BJ (cell line): ENCODE measurements at regions not wholly inside any gene's neighbourhood (a gene's known extent, or its start where the extent isn't known, plus 50 kb on each side); places are given as distances from the start of the nearest gene placed in this dataset.

ENCODE experiments used
- CTCF ChIA-PET: fragments of 350-600 bp; formaldehyde crosslinking; extraction: SDS; loops from one replicate; lab custom pipeline; 2021; ENCODE audit warnings: antibody characterized with exemption, inconsistent platforms; lab: Yijun Ruan, JAX
- POLR2A ChIA-PET: fragments of 300-600 bp; sonication (Branson Sonifier 250); formaldehyde crosslinking; extraction: SDS; loops from one replicate; lab custom pipeline; 2021; ENCODE audit warnings: antibody characterized with exemption; lab: Charles Lee
- DNase-seq: peaks from one replicate; pipeline ENCODE4 v3.0.0-alpha.2; 2011; ENCODE audit warnings: low read depth
- H3K27me3 ChIP-seq: 2 replicates; pipeline ENCODE4 v1.6.0; 2011; ENCODE audit warnings: low read length; ENCODE audit not compliant: control insufficient read depth, insufficient read depth
- H3K36me3 ChIP-seq: 2 replicates; pipeline ENCODE4 v1.5.1; 2011; ENCODE audit warnings: low read length; ENCODE audit not compliant: control insufficient read depth, insufficient read depth
- H3K4me3 ChIP-seq: 2 replicates; pipeline ENCODE4 v1.5.1; 2011; ENCODE audit warnings: low read depth, mild to moderate bottlenecking, control low read depth, low read length
- TF ChIP-seq, protein P1 (sequence below): IDR thresholded peaks from 2 replicates; pipeline ENCODE4 v1.5.1; 2011; ENCODE audit warnings: low read depth, mild to moderate bottlenecking, control low read depth, inconsistent platforms, low read length, moderate library complexity; ENCODE audit not compliant: insufficient read depth

DNA sequence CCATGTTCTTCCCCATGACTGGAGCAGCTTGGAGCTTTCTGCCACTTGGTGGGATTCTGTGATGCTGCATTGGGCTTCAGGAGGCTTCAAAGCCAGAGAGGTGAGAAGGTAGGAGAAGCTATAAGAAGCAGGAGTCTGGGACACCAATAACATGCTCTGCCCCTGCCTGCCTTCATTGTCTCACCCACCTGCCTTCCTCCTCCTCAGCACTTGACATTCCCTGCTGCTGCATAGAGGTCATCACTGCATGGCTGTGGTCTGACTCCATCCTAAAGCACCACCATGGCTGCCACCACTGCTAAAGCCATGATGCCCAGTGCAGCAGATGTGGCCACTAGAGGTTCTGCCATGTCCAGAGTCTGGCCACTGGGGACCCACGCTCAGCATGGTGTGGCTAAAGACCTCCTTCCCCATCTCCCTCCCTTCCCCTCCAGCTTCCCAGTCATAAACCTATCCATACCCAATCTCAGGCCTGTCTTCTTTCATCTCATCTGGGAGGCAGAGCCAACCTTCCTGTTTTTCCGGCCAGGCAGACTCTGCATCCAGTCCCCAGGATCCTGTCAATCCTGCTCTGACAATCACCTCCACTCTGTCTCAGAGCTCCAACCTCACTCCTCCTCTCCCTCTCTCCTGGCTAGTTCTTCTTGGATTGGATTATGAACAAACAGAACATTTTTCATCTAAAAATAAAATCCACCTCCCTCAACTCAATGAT is 285.1 kb upstream of the POU3F1 start:
- ChIA-PET CTCF (no interaction called here), POLR2A (no interaction called here)
- H3K27me3 ChIP-seq: no peaks in the 10 kb centered on the region
- no peaks in the 10 kb centered on the region for H3K36me3 ChIP-seq
- H3K4me3 ChIP-seq: no peak overlapping the region
- DNase-seq: no peak
- TF ChIP-seq, protein P1, sequence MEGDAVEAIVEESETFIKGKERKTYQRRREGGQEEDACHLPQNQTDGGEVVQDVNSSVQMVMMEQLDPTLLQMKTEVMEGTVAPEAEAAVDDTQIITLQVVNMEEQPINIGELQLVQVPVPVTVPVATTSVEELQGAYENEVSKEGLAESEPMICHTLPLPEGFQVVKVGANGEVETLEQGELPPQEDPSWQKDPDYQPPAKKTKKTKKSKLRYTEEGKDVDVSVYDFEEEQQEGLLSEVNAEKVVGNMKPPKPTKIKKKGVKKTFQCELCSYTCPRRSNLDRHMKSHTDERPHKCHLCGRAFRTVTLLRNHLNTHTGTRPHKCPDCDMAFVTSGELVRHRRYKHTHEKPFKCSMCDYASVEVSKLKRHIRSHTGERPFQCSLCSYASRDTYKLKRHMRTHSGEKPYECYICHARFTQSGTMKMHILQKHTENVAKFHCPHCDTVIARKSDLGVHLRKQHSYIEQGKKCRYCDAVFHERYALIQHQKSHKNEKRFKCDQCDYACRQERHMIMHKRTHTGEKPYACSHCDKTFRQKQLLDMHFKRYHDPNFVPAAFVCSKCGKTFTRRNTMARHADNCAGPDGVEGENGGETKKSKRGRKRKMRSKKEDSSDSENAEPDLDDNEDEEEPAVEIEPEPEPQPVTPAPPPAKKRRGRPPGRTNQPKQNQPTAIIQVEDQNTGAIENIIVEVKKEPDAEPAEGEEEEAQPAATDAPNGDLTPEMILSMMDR: no peak

DNA sequence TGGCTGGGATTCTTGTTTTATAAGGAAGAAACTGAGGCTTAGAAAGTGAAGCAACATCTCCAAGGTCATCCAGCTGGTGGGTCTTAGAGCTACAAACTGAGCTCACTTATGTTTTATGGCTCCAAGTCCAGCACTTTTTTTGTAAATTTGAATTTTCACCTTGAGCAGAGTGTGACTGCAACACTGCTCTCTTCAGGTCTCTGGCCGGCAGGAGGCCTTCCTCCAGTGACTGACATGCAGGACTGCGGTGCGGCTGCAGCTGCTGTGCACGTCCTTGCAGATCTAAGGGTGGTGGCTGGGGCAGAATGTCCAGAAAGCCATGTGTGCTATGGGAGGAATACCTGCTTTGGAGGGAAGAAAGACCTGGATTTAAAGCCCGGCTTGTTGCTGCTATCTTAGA is 284.2 kb upstream of the POU3F1 start:
- Histone ChIP-seq H3K4me3 (no peak overlapping the region), H3K36me3 (no peaks in the 10 kb centered on the region), H3K27me3 (no peaks in the 10 kb centered on the region)
- POLR2A ChIA-PET: no interaction called here
- CTCF ChIA-PET: no interaction called here
- DNase-seq: no peak
- TF ChIP-seq, protein P1: no peak

DNA sequence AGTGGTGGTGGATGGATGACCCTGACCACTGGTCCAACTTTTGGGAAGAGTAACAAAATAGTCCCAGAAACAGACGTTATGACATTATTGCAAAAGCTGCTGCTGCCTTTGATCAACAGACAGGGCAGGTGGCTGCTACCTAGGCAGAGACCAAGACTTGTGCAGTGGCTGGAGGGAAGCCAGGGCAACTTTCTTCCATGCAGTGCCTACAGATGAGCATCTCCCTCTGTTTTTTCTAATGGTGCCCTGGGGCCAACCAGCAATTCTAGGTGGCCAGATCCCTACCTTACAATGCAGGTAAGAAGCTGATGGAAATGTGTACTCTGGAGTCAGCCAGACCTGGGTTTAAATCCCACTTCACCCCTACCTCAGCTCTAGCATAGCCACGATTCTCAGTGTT is 283.1 kb upstream of the POU3F1 start:
- no peak overlapping the region for H3K4me3 ChIP-seq
- ChIA-PET POLR2A (no interaction called here), CTCF (interaction anchor here (0.6 kb wide), 1 partner anchor 80 kb away, joined by 3 read pairs; no protein-coding TSS in a partner anchor)

DNA sequence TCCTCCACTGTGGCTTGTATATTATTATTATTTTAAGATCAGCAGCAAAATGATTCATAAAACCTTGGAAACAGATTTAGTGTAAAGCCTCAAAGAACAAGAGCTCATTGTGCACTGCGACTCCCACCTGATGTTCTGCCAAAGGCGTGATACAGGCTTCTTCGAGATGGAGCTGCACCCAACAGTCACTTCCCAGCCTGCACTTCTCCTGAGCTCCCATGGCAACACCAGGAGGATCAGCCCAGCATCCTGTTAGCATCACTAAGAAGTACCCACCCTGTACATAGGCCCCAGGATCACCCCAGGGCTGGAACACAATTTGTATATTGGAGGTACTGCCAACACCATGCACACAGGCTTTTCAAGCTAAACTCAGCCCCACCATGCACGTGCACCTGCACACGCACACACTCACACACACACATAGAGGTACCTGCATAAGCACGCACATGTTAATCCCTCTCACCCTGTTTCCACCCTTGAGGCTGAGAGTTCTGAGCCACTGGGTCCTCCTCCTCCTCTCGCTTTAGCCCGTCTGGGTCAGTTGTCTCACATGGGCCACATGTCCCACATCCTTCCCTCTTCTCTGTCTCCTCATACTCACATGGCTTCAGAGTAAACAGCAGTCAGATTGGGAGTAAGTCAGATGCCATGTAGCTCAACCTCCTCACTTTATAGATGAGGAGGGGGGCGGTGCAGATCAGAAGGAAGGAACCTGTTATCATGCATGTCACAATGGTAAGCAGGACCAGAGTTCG is 281.9 kb upstream of the POU3F1 start:
- POLR2A ChIA-PET: no interaction called here
- H3K36me3 ChIP-seq: no peaks in the 10 kb centered on the region
- TF ChIP-seq, protein P1: no peak
- CTCF ChIA-PET: no interaction called here
- DNase-seq: no peak
- H3K27me3 ChIP-seq: no peaks in the 10 kb centered on the region
- H3K4me3 ChIP-seq: no peak overlapping the region

More for the DNA sequence above, 283.1 kb upstream of the POU3F1 start:
- no peak for DNase-seq
- TF ChIP-seq, protein P1: no peak
- Histone ChIP-seq H3K36me3 (no peaks in the 10 kb centered on the region), H3K27me3 (no peaks in the 10 kb centered on the region)

DNA sequence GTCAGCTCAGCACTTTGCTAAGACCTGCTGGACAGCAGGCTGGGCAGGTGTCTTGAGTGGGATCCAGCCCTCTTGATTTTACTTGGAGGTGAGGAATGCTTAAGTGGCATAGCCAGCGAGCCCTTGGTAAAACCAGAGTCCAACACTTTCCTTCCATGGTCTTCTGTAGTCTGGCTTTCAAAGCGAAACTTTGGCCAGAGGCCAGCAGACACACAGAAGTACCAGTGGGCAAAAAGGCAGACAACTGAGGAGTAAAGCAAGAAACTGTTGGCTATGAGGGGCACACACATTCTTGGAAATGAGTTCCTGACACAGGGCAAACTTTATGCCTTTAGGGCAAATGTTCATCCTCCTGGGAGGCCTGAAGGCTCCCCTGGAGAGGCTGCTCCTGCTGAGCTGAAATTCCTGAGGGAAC is 281.0 kb upstream of the POU3F1 start:
- CTCF ChIA-PET: no interaction called here

More for the DNA sequence above, 281.0 kb upstream of the POU3F1 start:
- H3K36me3 ChIP-seq: no peaks in the 10 kb centered on the region
- no peak overlapping the region for H3K4me3 ChIP-seq
- H3K27me3 ChIP-seq: no peaks in the 10 kb centered on the region
- no peak for DNase-seq
- POLR2A ChIA-PET: no interaction called here
- TF ChIP-seq, protein P1: no peak
